ENCODE measurements at regions not wholly inside any gene's neighbourhood (a gene's known extent, or its start where the extent isn't known, plus 50 kb on each side); places are given as distances from the start of the nearest gene placed in this dataset.

GRCh38 chr12:113710216-113710615 lies 238.5 kb upstream of the LHX5 start:
- FAIRE-seq: no peak
- H3K27ac ChIP-seq (ENCODE audit: low read depth in 2 of 2, low read length in 2 of 2): no peak overlapping the region
- no peak for DNase-seq
- H3K27me3 ChIP-seq (ENCODE audit: control insufficient read depth, insufficient read depth, low read length): no peaks in the 10 kb centered on the region
- H3K4me3 ChIP-seq (ENCODE audit: low read length in 3 of 3): no peak overlapping the region
- H3K36me3 ChIP-seq (ENCODE audit: control insufficient read depth in 2 of 3, insufficient read depth in 3 of 3, low read length in 3 of 3): no peaks in the 10 kb centered on the region
- intact Hi-C loops (cut with DNase I): no loop called here
- no peak overlapping the region for H3K9ac ChIP-seq (ENCODE audit: low read length in 3 of 3)
- no peaks in the 10 kb centered on the region for H3K4me1 ChIP-seq (ENCODE audit: control insufficient read depth in 2 of 3, insufficient read depth in 2 of 3, low read depth in 1 of 3, low read length in 3 of 3)
- no peak for TF ChIP-seq CTCF (IDR thresholded peaks at IDR 0.05; ENCODE audit: borderline replicate concordance, extremely low read depth, insufficient read depth)
- H3K9me3 ChIP-seq (ENCODE audit: control insufficient read depth in 2 of 3, insufficient read depth in 1 of 3, low read length in 3 of 3): peaks cover 0 to 9% (median 0%) of the 10 kb centered on the region in 3 donors

GRCh38 chr12:113709456-113709855 lies 237.8 kb upstream of the LHX5 start:
- H3K4me1 ChIP-seq (ENCODE audit: control insufficient read depth in 2 of 3, insufficient read depth in 2 of 3, low read depth in 1 of 3, low read length in 3 of 3): no peaks in the 10 kb centered on the region
- FAIRE-seq (no peak), DNase-seq (no peak)
- H3K9ac ChIP-seq (ENCODE audit: low read length in 3 of 3): no peak overlapping the region
- peaks cover 0 to 9% (median 0%) of the 10 kb centered on the region in 3 donors for H3K9me3 ChIP-seq (ENCODE audit: control insufficient read depth in 2 of 3, insufficient read depth in 1 of 3, low read length in 3 of 3)
- no peaks in the 10 kb centered on the region for H3K36me3 ChIP-seq (ENCODE audit: control insufficient read depth in 2 of 3, insufficient read depth in 3 of 3, low read length in 3 of 3)
- no peak for TF ChIP-seq CTCF (IDR thresholded peaks at IDR 0.05; ENCODE audit: borderline replicate concordance, extremely low read depth, insufficient read depth)
- H3K27ac ChIP-seq (ENCODE audit: low read depth in 2 of 2, low read length in 2 of 2): no peak overlapping the region
- H3K4me3 ChIP-seq (ENCODE audit: low read length in 3 of 3): no peak overlapping the region
- H3K27me3 ChIP-seq (ENCODE audit: control insufficient read depth, insufficient read depth, low read length): no peaks in the 10 kb centered on the region
- intact Hi-C loops (cut with DNase I): no loop called here

GRCh38 chr12:113702836-113703235 lies 231.2 kb upstream of the LHX5 start:
- TF ChIP-seq CTCF (IDR thresholded peaks at IDR 0.05; ENCODE audit: borderline replicate concordance, extremely low read depth, insufficient read depth): no peak
- no peak overlapping the region for H3K9ac ChIP-seq (ENCODE audit: low read length in 3 of 3)
- no peak overlapping the region for H3K4me3 ChIP-seq (ENCODE audit: low read length in 3 of 3)
- H3K36me3 ChIP-seq (ENCODE audit: control insufficient read depth in 2 of 3, insufficient read depth in 3 of 3, low read length in 3 of 3): no peaks in the 10 kb centered on the region
- DNase-seq: no peak
- no peak for FAIRE-seq
- no peaks in the 10 kb centered on the region for H3K4me1 ChIP-seq (ENCODE audit: control insufficient read depth in 2 of 3, insufficient read depth in 2 of 3, low read depth in 1 of 3, low read length in 3 of 3)
- H3K27ac ChIP-seq (ENCODE audit: low read depth in 2 of 2, low read length in 2 of 2): no peak overlapping the region
- intact Hi-C loops (cut with DNase I): no loop called here
- H3K27me3 ChIP-seq (ENCODE audit: control insufficient read depth, insufficient read depth, low read length): no peaks in the 10 kb centered on the region
- no peaks in the 10 kb centered on the region for H3K9me3 ChIP-seq (ENCODE audit: control insufficient read depth in 2 of 3, insufficient read depth in 1 of 3, low read length in 3 of 3)

- no peaks in the 10 kb centered on the region for H3K36me3 ChIP-seq (ENCODE audit: control insufficient read depth in 2 of 3, insufficient read depth in 3 of 3, low read length in 3 of 3)
- no peaks in the 10 kb centered on the region for H3K4me1 ChIP-seq (ENCODE audit: control insufficient read depth in 2 of 3, insufficient read depth in 2 of 3, low read depth in 1 of 3, low read length in 3 of 3)
- TF ChIP-seq CTCF (IDR thresholded peaks at IDR 0.05; ENCODE audit: borderline replicate concordance, extremely low read depth, insufficient read depth): no peak
- intact Hi-C loops (cut with DNase I): no loop called here
- no peak overlapping the region for H3K9ac ChIP-seq (ENCODE audit: low read length in 3 of 3)
- no peak overlapping the region for H3K4me3 ChIP-seq (ENCODE audit: low read length in 3 of 3)
- no peaks in the 10 kb centered on the region for H3K9me3 ChIP-seq (ENCODE audit: control insufficient read depth in 2 of 3, insufficient read depth in 1 of 3, low read length in 3 of 3)
- H3K27me3 ChIP-seq (ENCODE audit: control insufficient read depth, insufficient read depth, low read length): no peaks in the 10 kb centered on the region
- DNase-seq: no peak
- H3K27ac ChIP-seq (ENCODE audit: low read depth in 2 of 2, low read length in 2 of 2): no peak overlapping the region
- no peak for FAIRE-seq
These were observed 230.6 kb upstream of the LHX5 start for GRCh38 chr12:113702276-113702675.

All from kidney (tissue), 13 donors.